GM23248 (cell line): ENCODE measurements at regions not wholly inside any gene's neighbourhood (a gene's known extent, or its start where the extent isn't known, plus 50 kb on each side); places are given as distances from the start of the nearest gene placed in this dataset.
"Not testable (repeated sequence)": the region's sequence is repeated elsewhere in the genome, so short reads cannot be mapped to it uniquely, and the experiment has no call there.

ENCODE experiments used
- DNase-seq: peaks from one replicate; pipeline ENCODE4 v3.0.0-alpha.2; 2015
- H2AFZ ChIP-seq: fragments of 200-600 bp; sonication (generic); 2 replicates; pipeline ENCODE4 v1.6.1; 2016; ENCODE audit warnings: antibody characterized with exemption
- H3F3A ChIP-seq: fragments of 200-600 bp; sonication (generic); 2 replicates; pipeline ENCODE4 v1.6.1; 2016; ENCODE audit warnings: mild to moderate bottlenecking, antibody characterized with exemption, mixed run types; ENCODE audit not compliant: insufficient read depth
- H3K27ac ChIP-seq: fragments of 200-600 bp; sonication (generic); 2 replicates; pipeline ENCODE4 v1.5.1; 2016; ENCODE audit warnings: mild to moderate bottlenecking
- H3K27me3 ChIP-seq: fragments of 200-600 bp; sonication (generic); replicated peaks from 2 replicates; pipeline ENCODE4 v1.6.1; 2016; ENCODE audit warnings: mild to moderate bottlenecking; ENCODE audit not compliant: insufficient read depth
- H3K36me3 ChIP-seq: fragments of 200-600 bp; sonication (generic); 2 replicates; pipeline ENCODE4 v1.6.1; 2016; ENCODE audit warnings: low read depth, mild to moderate bottlenecking
- H3K4me1 ChIP-seq: fragments of 200-600 bp; sonication (generic); 2 replicates; pipeline ENCODE4 v1.6.1; 2016; ENCODE audit warnings: mild to moderate bottlenecking; ENCODE audit not compliant: insufficient read depth
- H3K4me2 ChIP-seq: fragments of 200-600 bp; sonication (generic); one replicate; pipeline ENCODE4 v1.6.1; 2016; ENCODE audit warnings: mild to moderate bottlenecking; ENCODE audit not compliant: unreplicated experiment
- H3K4me3 ChIP-seq: fragments of 200-600 bp; sonication (generic); 2 replicates; pipeline ENCODE4 v1.5.1; 2016; ENCODE audit warnings: mild to moderate bottlenecking
- H3K79me2 ChIP-seq: fragments of 200-600 bp; sonication (generic); 2 replicates; pipeline ENCODE4 v1.6.1; 2016; ENCODE audit warnings: mild to moderate bottlenecking; ENCODE audit not compliant: insufficient read depth
- H3K9ac ChIP-seq: fragments of 200-600 bp; sonication (generic); 2 replicates; pipeline ENCODE4 v1.6.1; 2016; ENCODE audit warnings: mild to moderate bottlenecking
- H3K9me2 ChIP-seq: fragments of 200-600 bp; sonication (generic); 2 replicates; pipeline ENCODE4 v1.6.1; 2016; ENCODE audit warnings: mixed run types, mild to moderate bottlenecking, moderate library complexity; ENCODE audit not compliant: insufficient read depth
- H3K9me3 ChIP-seq: fragments of 200-600 bp; sonication (generic); one replicate; pipeline ENCODE4 v1.6.1; 2017; ENCODE audit warnings: low read depth
- H4K20me1 ChIP-seq: fragments of 200-600 bp; sonication (generic); 2 replicates; pipeline ENCODE4 v1.6.0; 2016; ENCODE audit not compliant: insufficient read depth
- EZH2 ChIP-seq: fragments of 200-600 bp; sonication (generic); IDR thresholded peaks from 2 replicates; pipeline ENCODE4 v1.6.1; 2018; ENCODE audit warnings: antibody characterized with exemption, mild to moderate bottlenecking; ENCODE audit not compliant: insufficient read depth, poor library complexity, severe bottlenecking
- EZH2phosphoT487 ChIP-seq: fragments of 200-600 bp; sonication (generic); IDR thresholded peaks from 2 replicates; pipeline ENCODE4 v1.6.1; 2018; ENCODE audit warnings: antibody characterized with exemption, moderate library complexity, mild to moderate bottlenecking, low read depth; ENCODE audit not compliant: insufficient read depth
- WGBS, 2 experiments: methylation state at CpG; one replicate each; pipeline ENCODE4 v1.1.6; 2015 to 2017; ENCODE audit warnings: low lambda C conversion rate in 2 of 2, low coverage in 1 of 2; ENCODE audit errors: missing lambda C conversion rate in 2 of 2; 5-methylcytosine and 5-hydroxymethylcytosine counted together
- in situ Hi-C: fragments of 300-500 bp; cut with MboI; formaldehyde crosslinking; loops from 2 replicates; pipeline ENCODE4 v1.15.0; 2020

DNA sequence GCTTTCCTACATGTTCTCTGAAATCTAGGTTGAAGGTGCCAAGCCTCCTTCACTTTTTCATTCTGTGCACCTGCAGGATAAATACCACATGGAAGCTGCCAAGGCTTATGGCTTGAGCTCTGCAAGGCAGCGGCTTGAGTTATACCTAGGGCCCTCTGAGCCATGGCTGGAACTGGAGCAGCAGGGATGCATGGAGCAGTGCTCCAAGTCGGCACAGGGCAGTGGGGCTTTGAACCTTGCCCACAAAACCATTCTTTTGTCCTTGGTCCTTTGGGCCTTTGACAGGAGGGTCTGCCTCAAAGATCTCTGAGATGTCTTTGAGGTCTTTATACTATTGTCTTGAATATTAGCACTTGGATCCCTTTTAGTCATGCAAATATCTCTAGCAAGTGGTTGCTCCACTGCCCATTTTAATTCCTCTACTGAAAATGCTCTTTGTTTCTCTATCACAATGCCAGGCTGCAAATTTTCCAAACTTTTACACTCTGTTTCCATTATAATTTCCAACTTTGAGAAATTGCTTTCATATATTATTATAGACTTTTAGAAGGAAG is 536.2 kb upstream of the KLHL4 start:
- no peak for DNase-seq
- H3K9me3 ChIP-seq = no peaks in the 10 kb centered on the region
- H2AFZ ChIP-seq = no peak overlapping the region
- H3K36me3 ChIP-seq = no peaks in the 10 kb centered on the region
- H3F3A ChIP-seq = no peaks in the 10 kb centered on the region
- H3K27ac ChIP-seq = no peak overlapping the region
- no peaks in the 10 kb centered on the region for H3K27me3 ChIP-seq
- H3K4me1 ChIP-seq = no peaks in the 10 kb centered on the region
- no peaks in the 10 kb centered on the region for H3K79me2 ChIP-seq
- H3K9ac ChIP-seq = no peak overlapping the region
- H3K4me3 ChIP-seq = no peak overlapping the region
- no peak for TF ChIP-seq EZH2
- TF ChIP-seq EZH2phosphoT487 = no peak
- in situ Hi-C loops = no loop called here
- H4K20me1 ChIP-seq = no peaks in the 10 kb centered on the region
- no peaks in the 10 kb centered on the region for H3K9me2 ChIP-seq
- WGBS, 2 experiments = 0 to 11% methylated on average over 1 to 2 of the region's 2 CpGs
- no peak overlapping the region for H3K4me2 ChIP-seq

DNA sequence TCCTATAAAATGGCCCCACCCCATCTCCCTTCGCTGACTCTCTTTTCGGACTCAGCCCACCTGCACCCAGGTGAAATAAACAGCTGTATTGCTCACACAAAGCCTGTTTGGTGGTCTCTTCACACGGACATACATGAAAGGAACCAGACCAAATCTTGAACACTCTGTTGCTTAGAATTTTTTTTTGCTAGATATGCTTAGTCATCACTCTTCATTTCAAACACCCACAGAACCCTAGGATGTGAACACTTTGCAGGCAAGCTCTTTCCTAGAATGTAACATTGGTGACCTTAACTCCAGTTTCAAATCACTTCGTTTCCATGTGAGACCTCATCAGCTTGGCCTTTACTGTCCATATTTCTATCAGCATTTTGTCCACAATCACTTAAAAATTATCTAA is 530.3 kb upstream of the KLHL4 start:
- 39 to 40% methylated on average over 3 to 4 of the region's 4 CpGs for WGBS, 2 experiments
- H3K27me3 ChIP-seq, H3K9me3 ChIP-seq, H3K36me3 ChIP-seq, DNase-seq, H3K4me3 ChIP-seq, H3K4me1 ChIP-seq, H3K9ac ChIP-seq, H3K4me2 ChIP-seq, H3K27ac ChIP-seq, H4K20me1 ChIP-seq, in situ Hi-C loops, H2AFZ ChIP-seq, H3K9me2 ChIP-seq, H3F3A ChIP-seq, H3K79me2 ChIP-seq: not testable (repeated sequence)

DNA sequence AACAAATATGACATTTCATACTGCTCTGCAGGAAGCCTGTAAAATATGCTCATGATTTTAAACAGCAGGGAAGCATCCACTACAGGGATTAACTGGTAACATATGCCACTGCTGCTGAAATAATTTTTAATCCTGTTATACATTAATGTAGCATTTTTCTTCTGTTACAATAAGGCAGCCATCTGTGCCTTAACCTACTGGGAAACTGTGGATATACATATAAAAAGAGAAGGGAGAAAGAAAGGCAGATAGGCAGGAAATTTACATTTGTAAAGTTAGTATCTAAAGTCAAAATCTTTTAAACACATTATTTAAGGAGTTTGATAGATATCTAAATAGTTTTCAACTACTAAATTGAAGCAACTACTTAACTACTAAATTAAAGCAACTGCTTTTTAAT is 514.6 kb upstream of the KLHL4 start:
- Histone ChIP-seq H3K4me1 (no peaks in the 10 kb centered on the region), H3K27me3 (no peaks in the 10 kb centered on the region), H3K27ac (no peak overlapping the region), H3K36me3 (no peaks in the 10 kb centered on the region), H2AFZ (no peak overlapping the region), H3K9ac (no peak overlapping the region), H4K20me1 (no peaks in the 10 kb centered on the region), H3F3A (no peaks in the 10 kb centered on the region), H3K79me2 (no peaks in the 10 kb centered on the region), H3K4me3 (no peak overlapping the region), H3K9me2 (no peaks in the 10 kb centered on the region), H3K4me2 (no peak overlapping the region), H3K9me3 (no peaks in the 10 kb centered on the region)
- in situ Hi-C loops = no loop called here
- TF ChIP-seq EZH2 = no peak
- no peak for TF ChIP-seq EZH2phosphoT487
- no peak for DNase-seq

DNA sequence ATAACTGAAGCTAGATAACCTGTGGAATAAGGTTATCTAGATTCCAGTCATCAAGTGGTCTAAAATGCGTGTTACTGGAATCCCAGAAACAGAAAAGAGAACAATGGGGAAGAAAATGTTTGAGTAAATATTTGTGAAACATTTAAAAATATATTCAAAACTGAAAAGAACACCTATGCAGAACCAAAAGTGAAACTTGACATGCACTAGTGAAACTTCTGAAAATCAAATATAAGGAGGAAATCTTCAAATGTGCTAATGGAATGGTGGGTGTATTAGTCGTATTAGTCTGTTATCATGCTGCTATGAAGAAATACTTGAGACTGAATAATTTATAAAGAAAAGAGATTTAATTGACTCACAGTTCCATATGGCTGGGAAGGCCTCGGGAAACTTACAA is 512.4 kb upstream of the KLHL4 start:
- TF ChIP-seq EZH2 (no peak), EZH2phosphoT487 (no peak)
- Histone ChIP-seq H3K36me3 (no peaks in the 10 kb centered on the region), H3K9me2 (no peaks in the 10 kb centered on the region), H3K27ac (no peak overlapping the region), H3K4me3 (no peak overlapping the region), H3K9me3 (no peaks in the 10 kb centered on the region), H3K27me3 (no peaks in the 10 kb centered on the region), H3K4me1 (no peaks in the 10 kb centered on the region), H4K20me1 (no peaks in the 10 kb centered on the region), H3K4me2 (no peak overlapping the region), H3K9ac (no peak overlapping the region), H2AFZ (no peak overlapping the region), H3K79me2 (no peaks in the 10 kb centered on the region), H3F3A (no peaks in the 10 kb centered on the region)
- in situ Hi-C loops = no loop called here
- WGBS, 2 experiments = 19 to 20% methylated on average over 3 of the region's 3 CpGs
- DNase-seq = no peak

DNA sequence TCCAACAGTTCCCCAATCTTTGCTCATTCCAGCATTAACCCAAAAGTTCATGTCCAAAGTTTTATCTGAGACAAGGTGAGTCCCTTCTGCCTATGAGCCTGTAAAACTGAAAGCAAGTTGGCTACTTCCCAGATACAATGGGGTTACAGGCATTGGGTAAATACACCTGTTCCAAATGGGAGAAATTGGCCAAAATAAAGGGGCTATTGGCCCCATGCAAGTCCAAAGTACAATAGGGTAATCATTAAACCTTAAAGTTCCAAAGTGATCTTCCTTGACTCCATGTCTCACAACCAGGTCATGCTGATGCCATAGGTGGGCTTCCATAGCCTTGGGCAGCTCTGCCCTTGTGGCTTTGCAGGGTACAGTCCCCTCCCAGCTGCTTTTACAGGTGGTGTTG is 511.7 kb upstream of the KLHL4 start:
- Histone ChIP-seq H3F3A (no peaks in the 10 kb centered on the region), H3K79me2 (no peaks in the 10 kb centered on the region), H3K27ac (no peak overlapping the region), H3K9me3 (no peaks in the 10 kb centered on the region), H3K4me1 (no peaks in the 10 kb centered on the region), H3K9ac (no peak overlapping the region), H3K9me2 (no peaks in the 10 kb centered on the region), H3K4me3 (no peak overlapping the region), H3K36me3 (no peaks in the 10 kb centered on the region), H2AFZ (no peak overlapping the region), H3K4me2 (no peak overlapping the region), H4K20me1 (no peaks in the 10 kb centered on the region), H3K27me3 (no peaks in the 10 kb centered on the region)
- DNase-seq = no peak
- in situ Hi-C loops = no loop called here
- no peak for TF ChIP-seq EZH2phosphoT487
- no peak for TF ChIP-seq EZH2
